AG10803 (cell line): ENCODE measurements at regions not wholly inside any gene's neighbourhood (a gene's known extent, or its start where the extent isn't known, plus 50 kb on each side); places are given as distances from the start of the nearest gene placed in this dataset.

Experiments
- DNase-seq: peaks from one replicate; pipeline ENCODE4 v3.0.0; 2010; ENCODE audit warnings: low read depth
- H3K4me3 ChIP-seq: 2 replicates; pipeline ENCODE4 v1.5.1; 2011; ENCODE audit warnings: mild to moderate bottlenecking, low read length, control low read depth
- TF ChIP-seq, protein P1 (sequence below): conservative IDR thresholded peaks from 2 replicates; pipeline ENCODE4 v1.5.1; 2011; ENCODE audit warnings: mild to moderate bottlenecking, low read length, control low read depth, inconsistent platforms

DNA sequence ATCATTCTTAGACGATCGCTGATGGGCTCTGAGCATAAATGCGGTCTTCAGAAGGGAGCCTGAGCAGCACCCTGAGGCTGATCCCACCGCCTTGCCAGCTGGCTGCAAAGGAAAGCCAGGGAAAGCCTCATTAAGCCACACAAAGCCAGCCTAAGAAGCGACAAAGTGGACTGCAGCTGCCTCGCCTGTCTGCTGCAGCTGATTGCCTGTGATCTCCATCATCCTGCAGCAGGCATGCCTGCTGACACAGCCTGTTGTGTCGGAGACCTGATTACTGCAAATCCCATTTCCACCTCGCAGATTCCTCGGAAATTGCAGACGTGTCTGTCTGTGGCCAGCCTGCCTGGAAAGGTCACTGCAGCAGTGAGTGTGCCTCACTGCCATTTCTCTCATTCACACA lies 1087.0 kb upstream of the AUTS2 start:
- no peak overlapping the region for H3K4me3 ChIP-seq
- peak; percentile 17 for DNase-seq
- TF ChIP-seq, protein P1, sequence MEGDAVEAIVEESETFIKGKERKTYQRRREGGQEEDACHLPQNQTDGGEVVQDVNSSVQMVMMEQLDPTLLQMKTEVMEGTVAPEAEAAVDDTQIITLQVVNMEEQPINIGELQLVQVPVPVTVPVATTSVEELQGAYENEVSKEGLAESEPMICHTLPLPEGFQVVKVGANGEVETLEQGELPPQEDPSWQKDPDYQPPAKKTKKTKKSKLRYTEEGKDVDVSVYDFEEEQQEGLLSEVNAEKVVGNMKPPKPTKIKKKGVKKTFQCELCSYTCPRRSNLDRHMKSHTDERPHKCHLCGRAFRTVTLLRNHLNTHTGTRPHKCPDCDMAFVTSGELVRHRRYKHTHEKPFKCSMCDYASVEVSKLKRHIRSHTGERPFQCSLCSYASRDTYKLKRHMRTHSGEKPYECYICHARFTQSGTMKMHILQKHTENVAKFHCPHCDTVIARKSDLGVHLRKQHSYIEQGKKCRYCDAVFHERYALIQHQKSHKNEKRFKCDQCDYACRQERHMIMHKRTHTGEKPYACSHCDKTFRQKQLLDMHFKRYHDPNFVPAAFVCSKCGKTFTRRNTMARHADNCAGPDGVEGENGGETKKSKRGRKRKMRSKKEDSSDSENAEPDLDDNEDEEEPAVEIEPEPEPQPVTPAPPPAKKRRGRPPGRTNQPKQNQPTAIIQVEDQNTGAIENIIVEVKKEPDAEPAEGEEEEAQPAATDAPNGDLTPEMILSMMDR, result no peak

DNA sequence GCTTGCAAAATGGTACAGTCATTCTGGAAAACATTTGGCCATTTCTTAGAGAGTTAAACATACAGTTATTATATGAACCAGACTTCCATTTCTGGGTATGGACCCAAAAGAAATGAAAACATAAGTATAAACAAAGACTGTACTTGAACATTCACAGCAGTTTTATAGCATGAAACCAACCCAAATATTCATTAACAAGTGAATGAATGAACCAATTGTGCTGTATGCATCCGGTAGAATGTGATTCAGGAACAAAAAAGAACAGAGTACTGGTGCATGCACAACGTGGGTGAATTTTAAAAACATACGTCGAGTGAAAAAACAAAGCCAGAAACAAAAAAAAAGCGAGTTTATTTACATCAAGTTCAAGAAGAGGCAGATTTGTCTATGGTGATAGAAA lies 1085.8 kb upstream of the AUTS2 start:
- DNase-seq, result no peak
- no peak overlapping the region for H3K4me3 ChIP-seq
- TF ChIP-seq, protein P1, result no peak

DNA sequence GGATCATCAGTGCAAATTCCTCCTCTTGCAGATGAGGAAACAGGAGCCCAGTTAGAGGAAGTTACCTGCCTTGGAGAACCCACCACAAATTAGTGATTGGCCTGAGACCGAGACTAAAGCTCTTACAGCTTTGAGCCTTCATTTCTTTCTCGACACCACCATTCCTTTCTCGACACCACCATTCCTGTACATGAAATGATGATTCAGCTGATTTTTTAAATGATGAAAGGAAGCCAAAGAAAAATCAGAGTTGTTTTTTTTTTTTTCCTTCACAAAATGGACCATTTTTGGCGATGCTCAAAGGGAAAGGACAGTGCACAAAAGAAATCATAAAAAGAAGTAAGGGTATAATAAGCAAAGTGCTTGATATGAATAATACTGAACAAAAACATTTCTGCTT lies 1080.2 kb upstream of the AUTS2 start:
- DNase-seq, result no peak
- H3K4me3 ChIP-seq, result no peak overlapping the region
- TF ChIP-seq, protein P1, result no peak

DNA sequence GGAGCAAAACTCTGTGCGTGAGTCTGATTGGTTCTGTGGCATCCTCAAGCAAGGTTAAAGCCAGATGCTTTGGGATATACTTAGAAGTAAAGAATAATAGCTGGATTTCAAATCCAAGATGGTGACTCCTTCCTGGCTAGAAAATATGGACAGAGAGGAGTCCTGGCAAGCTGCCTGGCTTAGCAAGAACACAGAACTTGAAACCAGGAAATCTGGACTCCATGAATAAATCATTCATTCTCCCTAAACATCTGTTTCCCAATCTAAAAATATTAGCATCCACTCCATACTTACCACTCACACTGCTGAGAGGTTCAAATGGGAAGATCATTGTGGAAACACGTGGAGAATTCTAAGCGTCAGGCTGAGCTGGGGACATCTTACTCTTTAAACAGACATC lies 1074.1 kb upstream of the AUTS2 start:
- TF ChIP-seq, protein P1, result no peak
- DNase-seq, result peak; percentile 48
- no peak overlapping the region for H3K4me3 ChIP-seq

DNA sequence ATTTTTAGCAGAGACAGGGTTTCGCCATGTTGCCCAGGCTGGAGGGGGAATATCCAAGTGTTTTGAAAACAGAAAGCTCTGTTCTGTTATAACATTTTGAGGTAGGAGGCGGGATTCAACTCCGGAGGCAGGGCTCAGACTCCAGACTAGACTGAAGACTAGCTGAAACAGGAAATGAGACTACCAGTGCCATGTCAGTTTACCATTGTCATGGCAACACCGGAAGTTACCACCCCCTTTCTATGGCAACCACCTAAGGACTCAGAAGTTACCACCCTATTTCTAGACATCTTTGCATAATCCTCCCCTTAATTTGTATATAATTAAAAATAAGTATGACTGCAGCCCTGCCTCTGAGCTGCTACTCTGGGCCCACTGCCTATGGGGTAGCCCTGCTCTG lies 1069.1 kb upstream of the AUTS2 start:
- H3K4me3 ChIP-seq, result no peak overlapping the region
- DNase-seq, result no peak
- TF ChIP-seq, protein P1, result no peak

DNA sequence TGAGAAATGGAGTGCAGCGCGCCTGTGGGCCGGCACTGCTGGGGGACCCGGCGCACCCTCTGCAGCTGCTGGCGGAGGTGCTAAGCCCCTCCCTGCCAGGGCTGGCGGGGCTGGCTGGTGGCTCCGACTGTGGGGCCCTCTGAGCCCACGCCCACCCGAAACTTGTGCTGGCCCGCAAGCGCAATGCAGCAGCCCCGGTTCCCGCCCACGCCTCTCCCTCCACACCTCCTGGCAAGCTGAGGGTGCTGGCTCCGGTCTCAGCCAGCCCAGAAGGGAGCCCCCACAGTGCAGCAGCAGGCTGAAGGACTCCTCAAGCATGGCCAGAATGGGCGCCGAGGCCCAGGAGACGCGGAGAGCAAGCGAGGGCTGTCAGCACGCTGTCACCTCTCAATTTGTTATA lies 1063.0 kb upstream of the AUTS2 start:
- H3K4me3 ChIP-seq, result no peak overlapping the region
- TF ChIP-seq, protein P1, result no peak
- no peak for DNase-seq

DNA sequence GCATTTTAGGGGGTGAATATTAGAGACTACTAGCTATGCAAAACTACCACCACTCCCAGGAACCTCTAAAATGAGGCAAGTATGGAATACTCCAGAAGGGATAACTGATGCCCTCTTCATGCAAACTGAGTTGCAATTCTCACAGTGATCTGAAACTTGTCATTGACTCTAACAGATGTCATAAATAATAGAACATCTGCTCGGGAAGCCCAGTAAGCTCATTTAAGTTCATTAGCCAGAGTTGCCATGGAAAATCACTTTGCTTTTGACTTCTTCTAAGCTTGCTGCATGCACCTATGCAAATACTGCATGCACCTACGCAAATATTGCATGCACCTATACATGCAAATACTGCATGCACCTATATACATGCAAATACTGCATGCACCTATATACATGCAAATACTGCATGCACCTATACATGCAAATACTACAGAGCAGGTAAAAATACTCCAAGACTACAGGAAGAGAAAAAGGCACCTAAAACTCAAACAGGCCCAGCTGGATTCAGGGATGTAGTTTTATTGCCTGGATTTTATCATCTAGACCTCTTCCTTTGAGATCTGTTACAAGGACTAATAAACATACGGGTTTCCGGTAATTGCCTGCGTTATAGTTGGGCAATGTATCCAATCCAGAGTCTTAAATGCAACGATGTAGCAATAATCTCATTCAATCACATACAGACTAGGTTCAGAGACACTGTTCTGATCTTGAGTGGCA lies 1061.1 kb upstream of the AUTS2 start:
- H3K4me3 ChIP-seq, result no peak overlapping the region
- TF ChIP-seq, protein P1, result no peak
- DNase-seq, result no peak
